ENCODE measurements at regions not wholly inside any gene's neighbourhood (a gene's known extent, or its start where the extent isn't known, plus 50 kb on each side); places are given as distances from the start of the nearest gene placed in this dataset.
"Not testable (repeated sequence)": the region's sequence is repeated elsewhere in the genome, so short reads cannot be mapped to it uniquely, and the experiment has no call there.

- intact Hi-C loops (cut with micrococcal nuclease): no loop called here
Observed at GRCh38 chr4:117664706-117665444, 369.4 kb upstream of the NDST3 start.

- intact Hi-C loops (cut with micrococcal nuclease): no loop called here
Observed at GRCh38 chr4:117676153-117676552, 358.1 kb upstream of the NDST3 start.

GRCh38 chr4:117678861-117679260 is 355.4 kb upstream of the NDST3 start:
- intact Hi-C loops (cut with micrococcal nuclease): no loop called here

- intact Hi-C loops (cut with micrococcal nuclease): no loop called here
Observed at GRCh38 chr4:117691572-117692351, 342.5 kb upstream of the NDST3 start.

- intact Hi-C loops (cut with micrococcal nuclease): no loop called here
Observed at GRCh38 chr4:117692538-117692937, 341.7 kb upstream of the NDST3 start.

GRCh38 chr4:117699595-117699994 is 334.7 kb upstream of the NDST3 start:
- intact Hi-C loops (cut with micrococcal nuclease): no loop called here

- intact Hi-C loops (cut with micrococcal nuclease): no loop called here
Observed at GRCh38 chr4:117700111-117700892, 334.0 kb upstream of the NDST3 start.

GRCh38 chr4:117702353-117702752 is 331.9 kb upstream of the NDST3 start:
- intact Hi-C loops (cut with micrococcal nuclease): no loop called here

GRCh38 chr4:117704721-117705120 is 329.6 kb upstream of the NDST3 start:
- intact Hi-C loops (cut with micrococcal nuclease): no loop called here

- intact Hi-C loops (cut with micrococcal nuclease): no loop called here
Observed at GRCh38 chr4:117740736-117741135, 293.6 kb upstream of the NDST3 start.

GRCh38 chr4:117745379-117745778 is 288.9 kb upstream of the NDST3 start:
- intact Hi-C loops (cut with micrococcal nuclease): not testable (repeated sequence)

GRCh38 chr4:117755438-117755837 is 278.8 kb upstream of the NDST3 start:
- intact Hi-C loops (cut with micrococcal nuclease): no loop called here

GRCh38 chr4:117768610-117769009 is 265.7 kb upstream of the NDST3 start:
- intact Hi-C loops (cut with micrococcal nuclease): no loop called here

- intact Hi-C loops (cut with micrococcal nuclease): no loop called here
Observed at GRCh38 chr4:117770269-117771102, 263.8 kb upstream of the NDST3 start.

- intact Hi-C loops (cut with micrococcal nuclease): no loop called here
Observed at GRCh38 chr4:117771647-117772337, 262.5 kb upstream of the NDST3 start.

GRCh38 chr4:117773064-117773936 is 261.0 kb upstream of the NDST3 start:
- intact Hi-C loops (cut with micrococcal nuclease): no loop called here

- intact Hi-C loops (cut with micrococcal nuclease): no loop called here
Observed at GRCh38 chr4:117777721-117778120, 256.6 kb upstream of the NDST3 start.

- intact Hi-C loops (cut with micrococcal nuclease): no loop called here
Observed at GRCh38 chr4:117783716-117784115, 250.6 kb upstream of the NDST3 start.

- intact Hi-C loops (cut with micrococcal nuclease): no loop called here
Observed at GRCh38 chr4:117784266-117784665, 250.0 kb upstream of the NDST3 start.

GRCh38 chr4:117786566-117786965 is 247.7 kb upstream of the NDST3 start:
- intact Hi-C loops (cut with micrococcal nuclease): no loop called here

Measured in T-helper 2 cell treated with Interferon-gamma antibody and Interleukin-4, amounts not matched to agents 100 ng/mL and 5 ng/mL, for 36 hours (primary cell).